GM23338 (cell line): ENCODE measurements at regions not wholly inside any gene's neighbourhood (a gene's known extent, or its start where the extent isn't known, plus 50 kb on each side); places are given as distances from the start of the nearest gene placed in this dataset.
"Not testable (repeated sequence)": the region's sequence is repeated elsewhere in the genome, so short reads cannot be mapped to it uniquely, and the experiment has no call there.

Experiments
- ATAC-seq: fragments of 200-7000 bp; cut with Tn5 transposase; 3 replicates; pipeline ENCODE4 v1.9.1; 2020
- DNase-seq: peaks from one replicate; pipeline ENCODE4 v3.0.0-alpha.2; 2015; ENCODE audit warnings: low spot score
- H2AFZ ChIP-seq: fragments of 200-600 bp; sonication (generic); 2 replicates; pipeline ENCODE4 v1.8.0; 2016; ENCODE audit warnings: antibody characterized with exemption, mild to moderate bottlenecking, moderate library complexity
- H3F3A ChIP-seq: fragments of 200-600 bp; sonication (generic); replicated peaks from 2 replicates; pipeline ENCODE4 v1.8.0; 2017; ENCODE audit warnings: antibody characterized with exemption, mixed run types, low read depth
- H3K27ac ChIP-seq: fragments of 200-600 bp; sonication (generic); 2 replicates; pipeline ENCODE4 v1.6.1; 2016; ENCODE audit warnings: low read depth
- H3K27me3 ChIP-seq: fragments of 200-600 bp; sonication (generic); 2 replicates; pipeline ENCODE4 v1.8.0; 2016; ENCODE audit warnings: mild to moderate bottlenecking, mixed run types, moderate library complexity; ENCODE audit not compliant: insufficient read depth
- H3K36me3 ChIP-seq: fragments of 200-600 bp; sonication (generic); 2 replicates; pipeline ENCODE4 v1.8.0; 2016; ENCODE audit warnings: mild to moderate bottlenecking; ENCODE audit not compliant: insufficient read depth
- H3K4me1 ChIP-seq: fragments of 200-600 bp; sonication (generic); 2 replicates; pipeline ENCODE4 v1.8.0; 2016; ENCODE audit warnings: mild to moderate bottlenecking, moderate library complexity; ENCODE audit not compliant: insufficient read depth
- H3K4me2 ChIP-seq: fragments of 200-600 bp; sonication (generic); 2 replicates; pipeline ENCODE4 v1.7.1; 2017; ENCODE audit warnings: mixed run types
- H3K4me3 ChIP-seq: fragments of 200-600 bp; sonication (generic); 2 replicates; pipeline ENCODE4 v1.6.1; 2016; ENCODE audit warnings: mixed run types
- H3K79me2 ChIP-seq: fragments of 200-600 bp; sonication (generic); replicated peaks from 2 replicates; pipeline ENCODE4 v1.8.0; 2017; ENCODE audit warnings: mild to moderate bottlenecking; ENCODE audit not compliant: insufficient read depth
- H3K9me2 ChIP-seq: fragments of 200-600 bp; sonication (generic); 2 replicates; pipeline ENCODE4 v1.8.0; 2017; ENCODE audit not compliant: insufficient read depth
- H4K20me1 ChIP-seq: fragments of 200-600 bp; sonication (generic); replicated peaks from 2 replicates; pipeline ENCODE4 v1.8.0; 2017; ENCODE audit warnings: mild to moderate bottlenecking; ENCODE audit not compliant: insufficient read depth
- H3K27ac Mint-ChIP-seq: 2 replicates; pipeline ENCODE4 v1.8.0; 2020; ENCODE audit warnings: inconsistent platforms, mild to moderate bottlenecking, moderate library complexity, mixed read lengths
- H3K27me3 Mint-ChIP-seq: 3 replicates; pipeline ENCODE4 v1.8.0; 2022; ENCODE audit warnings: low read depth, mild to moderate bottlenecking, moderate library complexity, mixed read lengths, inconsistent platforms; ENCODE audit not compliant: insufficient read depth, poor library complexity
- H3K36me3 Mint-ChIP-seq: 3 replicates; pipeline ENCODE4 v1.8.0; 2021; ENCODE audit warnings: low read depth, mild to moderate bottlenecking, inconsistent platforms, moderate library complexity, mixed read lengths
- H3K4me1 Mint-ChIP-seq: 3 replicates; pipeline ENCODE4 v1.8.0; 2020; ENCODE audit warnings: mild to moderate bottlenecking, inconsistent platforms, mixed read lengths
- H3K4me3 Mint-ChIP-seq: 3 replicates; pipeline ENCODE4 v1.8.0; 2021; ENCODE audit warnings: moderate library complexity, mild to moderate bottlenecking, inconsistent platforms, mixed read lengths
- H3K9me3 Mint-ChIP-seq: 3 replicates; pipeline ENCODE4 v1.8.0; 2020; ENCODE audit warnings: moderate library complexity, mild to moderate bottlenecking, inconsistent platforms, mixed read lengths
- CTCF ChIP-seq, 2 experiments: fragments of 200-600 bp in 1 of 2; sonication (generic) in 1 of 2; conservative IDR thresholded peaks; 2 replicates each; pipeline versions ENCODE4 v1.5.1 to v1.6.1; 2016 to 2017; ENCODE audit warnings: antibody characterized with exemption in 2 of 2, low read depth in 2 of 2, mild to moderate bottlenecking in 2 of 2, moderate library complexity in 1 of 2
- EZH2 ChIP-seq: fragments of 200-600 bp; sonication (generic); IDR thresholded peaks from one replicate; pipeline ENCODE4 v1.8.0; 2017; ENCODE audit warnings: antibody characterized with exemption, mild to moderate bottlenecking, low read depth; ENCODE audit not compliant: unreplicated experiment
- EZH2phosphoT487 ChIP-seq: fragments of 200-600 bp; sonication (generic); IDR thresholded peaks from one replicate; pipeline ENCODE4 v1.8.1; 2018; ENCODE audit warnings: antibody characterized with exemption; ENCODE audit not compliant: unreplicated experiment
- JUNB ChIP-seq: IDR thresholded peaks from one replicate; pipeline ENCODE4 v1.6.1; 2016; ENCODE audit warnings: antibody characterized with exemption; ENCODE audit not compliant: unreplicated experiment
- STAT1 ChIP-seq: IDR thresholded peaks from one replicate; pipeline ENCODE4 v1.6.1; 2016; ENCODE audit warnings: antibody characterized with exemption; ENCODE audit not compliant: unreplicated experiment
- ZNF114 ChIP-seq: fragments of 250-450 bp; sonication (Bioruptor Pico); IDR thresholded peaks from 2 replicates; pipeline ENCODE4 v1.5.0; 2020; ENCODE audit warnings: mild to moderate bottlenecking, moderate library complexity

- TF ChIP-seq ZNF114 (CRISPR knock-in tag), result no peak
Measured at GRCh38 chr2:33694904-33695303, 95.8 kb upstream of the FAM98A start (continued).

- H3K4me3 ChIP-seq, H3F3A ChIP-seq, ATAC-seq, H4K20me1 ChIP-seq, H3K4me1 ChIP-seq, H3K27ac ChIP-seq, H3K27me3 ChIP-seq, H3K9me2 ChIP-seq, H3K79me2 ChIP-seq, DNase-seq, H3K27me3 Mint-ChIP-seq, H3K4me2 ChIP-seq, H3K27ac Mint-ChIP-seq, H2AFZ ChIP-seq, H3K4me1 Mint-ChIP-seq, H3K4me3 Mint-ChIP-seq: not testable (repeated sequence)
- H3K36me3 ChIP-seq, result peaks cover 10% of the 10 kb centered on the region; the same call in 1 of the 2 replicates
- Mint-ChIP-seq H3K36me3 (peaks cover 68% of the 10 kb centered on the region), H3K9me3 (peaks cover 80% of the 10 kb centered on the region)
Measured at GRCh38 chr2:33690686-33691085, 91.6 kb upstream of the FAM98A start.

- H3K9me2 ChIP-seq, result peaks cover 4% of the 10 kb centered on the region; the same call in 1 of the 2 replicates
- H3K36me3 Mint-ChIP-seq, result peaks cover 12% of the 10 kb centered on the region
- H3K27ac ChIP-seq, result no peak overlapping the region
- H4K20me1 ChIP-seq, result no peaks in the 10 kb centered on the region
- H3K27me3 ChIP-seq, result no peaks in the 10 kb centered on the region
- no peak overlapping the region; the same call in 1 of the 2 replicates for H2AFZ ChIP-seq
- 0 out of 2 replicates have a peak overlapping the region, but pooled peaks have one; percentile 1 for H3K4me2 ChIP-seq
- DNase-seq (peak; percentile 32), ATAC-seq (peak; percentile 45; the same call in 2 of the 3 replicates)
- TF ChIP-seq JUNB (no peak), CTCF (conservative IDR thresholded peaks at IDR 0.05; ENCODE audit: low read depth in 2 of 2) (peak in 1 of 2 experiments; percentile 58; a peak in 3 of 4 replicates), ZNF114 (CRISPR knock-in tag) (no peak), EZH2phosphoT487 (no peak), EZH2 (no peak)
- no peaks in the 10 kb centered on the region for H3F3A ChIP-seq
- H3K4me1 Mint-ChIP-seq, result peaks cover 33% of the 10 kb centered on the region
- peaks cover 16% of the 10 kb centered on the region for H3K9me3 Mint-ChIP-seq
- no peaks in the 10 kb centered on the region for H3K79me2 ChIP-seq
- H3K4me3 ChIP-seq, result no peak overlapping the region
- no peak overlapping the region for H3K27ac Mint-ChIP-seq
- H3K27me3 Mint-ChIP-seq, result peaks cover 2% of the 10 kb centered on the region
- H3K4me1 ChIP-seq, result peaks cover 29% of the 10 kb centered on the region
- no peaks in the 10 kb centered on the region for H3K36me3 ChIP-seq
- H3K4me3 Mint-ChIP-seq, result no peak overlapping the region
Measured at GRCh38 chr2:33681364-33681757, 82.3 kb upstream of the FAM98A start.

- Histone ChIP-seq H3F3A (no peaks in the 10 kb centered on the region), H4K20me1 (no peaks in the 10 kb centered on the region), H3K79me2 (no peaks in the 10 kb centered on the region), H3K4me3 (no peak overlapping the region), H3K9me2 (peaks cover 4% of the 10 kb centered on the region; the same call in 1 of the 2 replicates), H3K27ac (no peak overlapping the region), H2AFZ (peak overlapping the region; percentile 20; the same call in 1 of the 2 replicates), H3K4me1 (peaks cover 29% of the 10 kb centered on the region), H3K36me3 (no peaks in the 10 kb centered on the region), H3K4me2 (peak overlapping the region; percentile 1; the same call in 1 of the 2 replicates), H3K27me3 (no peaks in the 10 kb centered on the region)
- H3K27ac Mint-ChIP-seq, result peak overlapping the region; percentile 23; the same call in 1 of the 2 replicates
- DNase-seq, result no peak
- H3K9me3 Mint-ChIP-seq, result peaks cover 12% of the 10 kb centered on the region
- H3K27me3 Mint-ChIP-seq, result peaks cover 2% of the 10 kb centered on the region
- no peak overlapping the region for H3K4me3 Mint-ChIP-seq
- ATAC-seq, result peak; percentile 37; the same call in 2 of the 3 replicates
- peaks cover 12% of the 10 kb centered on the region for H3K36me3 Mint-ChIP-seq
- H3K4me1 Mint-ChIP-seq, result peaks cover 33% of the 10 kb centered on the region
- TF ChIP-seq EZH2phosphoT487 (no peak), STAT1 (no peak)
Measured at GRCh38 chr2:33680644-33681363, 81.7 kb upstream of the FAM98A start.
